KG1 (cell line): ENCODE measurements at regions not wholly inside any gene's neighbourhood (a gene's known extent, or its start where the extent isn't known, plus 50 kb on each side); places are given as distances from the start of the nearest gene placed in this dataset.
"Not testable (repeated sequence)": the region's sequence is repeated elsewhere in the genome, so short reads cannot be mapped to it uniquely, and the experiment has no call there.

ENCODE experiments used
- DNase-seq: peaks from one replicate; lab custom pipeline; 2025; lab: John Stamatoyannopoulos, UW

GRCh38 chr3:16708285-16708684, 103.1 kb upstream of the DAZL start:
- no peak for DNase-seq

DNA sequence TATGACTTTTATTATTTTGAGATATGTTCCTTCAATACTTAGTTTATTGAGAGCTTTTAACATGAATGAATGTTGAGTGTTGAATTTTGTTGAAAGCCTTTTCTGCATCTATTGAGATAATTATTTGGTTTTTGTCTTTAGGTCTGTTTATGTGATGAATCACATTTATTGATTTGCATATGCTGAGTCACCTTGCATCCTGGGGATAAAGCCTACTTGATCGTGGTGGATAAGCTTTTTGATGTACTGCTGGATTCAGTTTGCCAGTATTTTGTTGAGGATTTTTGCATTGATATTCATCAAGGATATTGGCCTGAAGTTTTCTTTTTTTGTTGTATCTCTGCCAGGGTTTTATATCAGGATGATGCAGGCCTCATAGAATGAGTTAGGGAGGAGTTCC, 106.5 kb upstream of the DAZL start:
- DNase-seq, result not testable (repeated sequence)

DNA sequence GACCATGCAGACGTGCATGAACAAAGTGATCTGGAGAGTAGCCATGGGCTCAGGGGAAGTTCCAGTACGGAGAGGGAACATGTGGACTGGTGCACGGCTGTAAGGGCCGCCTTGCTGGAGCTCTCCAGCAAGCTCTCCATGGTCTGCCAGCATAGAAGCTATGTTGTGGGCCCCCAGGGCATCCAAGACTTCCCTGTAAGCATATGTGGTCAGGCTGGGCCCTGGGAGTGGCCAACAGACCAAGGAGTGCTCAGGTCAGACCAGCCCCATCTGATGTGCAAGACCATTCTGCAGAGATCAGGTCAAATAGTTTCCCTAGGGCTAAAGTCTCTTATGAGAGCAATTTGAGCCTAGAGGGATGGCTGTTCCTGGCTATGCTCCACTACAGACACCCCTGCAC, 110.1 kb upstream of the DAZL start:
- DNase-seq, result no peak

DNA sequence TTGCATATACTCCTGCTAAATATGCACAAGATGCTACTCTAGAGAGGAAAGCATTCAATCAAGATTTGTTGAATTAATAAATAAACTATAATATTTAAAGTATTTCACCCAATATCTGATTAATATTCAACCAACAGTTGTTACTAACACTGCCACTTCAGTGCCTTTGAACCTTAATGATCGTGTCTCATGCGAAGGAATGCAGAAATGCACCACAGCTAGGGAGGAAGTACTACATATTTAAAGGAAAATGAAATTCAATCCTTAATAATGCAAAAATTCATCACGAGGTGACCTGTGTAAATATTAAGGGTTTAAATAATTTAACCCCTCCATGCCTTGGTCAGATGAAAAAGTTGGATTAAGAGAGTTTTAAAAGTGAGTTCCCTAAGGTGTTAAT, 114.2 kb upstream of the DAZL start:
- DNase-seq, result no peak

GRCh38 chr3:16720367-16720940, 115.2 kb upstream of the DAZL start:
- no peak for DNase-seq

- no peak for DNase-seq
Measured at GRCh38 chr3:16721494-16721893, 116.3 kb upstream of the DAZL start.

DNA sequence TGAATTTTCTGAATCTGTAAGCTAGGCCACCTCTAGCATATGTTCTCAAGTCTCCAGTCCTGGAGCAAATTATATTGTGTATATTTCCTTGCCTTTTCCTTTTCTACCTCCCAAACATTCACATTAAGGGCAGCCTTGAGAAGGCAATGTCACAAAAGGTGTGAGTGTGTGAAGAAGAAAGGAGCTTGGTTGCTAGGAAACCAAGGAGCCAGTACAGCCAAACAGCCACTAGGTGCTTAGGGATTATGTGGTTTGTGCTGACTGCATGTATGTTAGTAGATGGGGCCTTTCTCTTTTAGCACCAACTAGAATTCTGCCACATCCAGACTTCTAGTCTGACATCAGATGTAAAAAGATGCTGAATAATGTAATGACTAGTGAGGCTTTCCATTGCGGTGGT, 118.8 kb upstream of the DAZL start:
- DNase-seq, result no peak

- no peak for DNase-seq
Measured at GRCh38 chr3:16724487-16724886, 119.3 kb upstream of the DAZL start.

DNA sequence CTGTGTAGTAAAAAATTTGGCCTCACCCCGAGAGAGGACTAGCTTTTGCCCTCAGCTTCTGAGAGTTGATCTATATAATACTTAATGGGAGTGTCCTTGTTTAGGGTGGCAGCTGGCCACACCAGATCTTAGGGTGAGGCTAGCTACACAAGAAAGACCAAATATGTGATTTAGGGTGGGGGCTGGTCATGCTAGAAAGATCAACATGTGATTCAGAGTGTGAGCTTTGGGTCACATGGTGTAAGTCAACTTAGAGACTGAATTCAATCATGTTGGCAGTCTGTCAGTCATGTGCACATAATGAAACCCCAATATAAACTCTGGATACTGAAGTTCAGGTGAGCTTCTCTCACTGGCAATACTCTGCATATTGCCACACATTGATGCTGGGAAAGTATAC, 120.7 kb upstream of the DAZL start:
- no peak for DNase-seq

GRCh38 chr3:16728770-16729745, 123.8 kb upstream of the DAZL start:
- no peak for DNase-seq

- no peak for DNase-seq
Measured at GRCh38 chr3:16738451-16738850, 133.2 kb upstream of the DAZL start.

DNA sequence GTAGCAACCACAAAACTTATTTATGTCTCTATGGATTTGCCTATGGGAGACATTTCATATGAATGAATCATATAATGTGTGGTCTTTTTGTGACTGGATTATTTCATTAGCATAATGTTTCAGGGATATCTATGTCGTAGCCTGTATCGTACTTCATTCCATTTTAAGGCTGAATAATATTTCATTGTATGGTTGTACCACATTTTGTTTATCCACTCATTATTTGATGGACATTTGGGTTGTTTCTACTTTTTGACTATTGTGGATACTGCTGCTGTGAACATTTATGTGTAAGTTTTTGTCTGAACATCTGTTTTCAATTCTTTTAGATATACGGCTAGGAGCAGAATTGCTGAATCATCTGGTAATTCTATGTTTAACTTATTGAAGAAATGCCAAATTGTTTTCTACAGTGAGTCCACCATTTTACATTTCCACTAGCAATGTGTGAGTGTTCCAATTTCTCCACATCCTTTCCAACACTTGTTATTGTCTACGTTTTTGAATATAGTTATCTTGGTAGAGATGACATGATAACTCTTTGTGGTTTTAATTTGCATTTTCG, 134.4 kb upstream of the DAZL start:
- DNase-seq, result no peak

DNA sequence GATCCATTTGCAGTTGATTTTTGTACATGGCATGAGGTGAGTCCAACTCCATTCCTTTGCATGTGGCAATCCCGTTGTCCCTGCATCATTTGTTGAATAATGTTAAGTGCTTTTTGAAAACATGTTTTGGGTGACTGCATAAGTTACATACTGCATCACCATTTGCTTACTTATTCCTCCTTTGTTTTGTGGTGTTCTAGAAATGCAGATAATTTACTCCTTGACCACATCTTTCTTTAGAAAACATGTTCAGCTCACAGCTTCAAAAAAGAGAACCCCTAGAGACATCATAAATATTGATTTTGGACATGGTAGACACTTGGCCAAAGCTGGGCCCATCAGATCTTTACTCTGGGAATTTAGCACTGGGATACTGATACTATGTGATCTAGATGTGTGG, 135.3 kb upstream of the DAZL start:
- no peak for DNase-seq

- no peak for DNase-seq
Measured at GRCh38 chr3:16741103-16741758, 136.0 kb upstream of the DAZL start.

- no peak for DNase-seq
Measured at GRCh38 chr3:16741890-16742289, 136.7 kb upstream of the DAZL start.

- no peak for DNase-seq
Measured at GRCh38 chr3:16743276-16743675, 138.1 kb upstream of the DAZL start.

DNA sequence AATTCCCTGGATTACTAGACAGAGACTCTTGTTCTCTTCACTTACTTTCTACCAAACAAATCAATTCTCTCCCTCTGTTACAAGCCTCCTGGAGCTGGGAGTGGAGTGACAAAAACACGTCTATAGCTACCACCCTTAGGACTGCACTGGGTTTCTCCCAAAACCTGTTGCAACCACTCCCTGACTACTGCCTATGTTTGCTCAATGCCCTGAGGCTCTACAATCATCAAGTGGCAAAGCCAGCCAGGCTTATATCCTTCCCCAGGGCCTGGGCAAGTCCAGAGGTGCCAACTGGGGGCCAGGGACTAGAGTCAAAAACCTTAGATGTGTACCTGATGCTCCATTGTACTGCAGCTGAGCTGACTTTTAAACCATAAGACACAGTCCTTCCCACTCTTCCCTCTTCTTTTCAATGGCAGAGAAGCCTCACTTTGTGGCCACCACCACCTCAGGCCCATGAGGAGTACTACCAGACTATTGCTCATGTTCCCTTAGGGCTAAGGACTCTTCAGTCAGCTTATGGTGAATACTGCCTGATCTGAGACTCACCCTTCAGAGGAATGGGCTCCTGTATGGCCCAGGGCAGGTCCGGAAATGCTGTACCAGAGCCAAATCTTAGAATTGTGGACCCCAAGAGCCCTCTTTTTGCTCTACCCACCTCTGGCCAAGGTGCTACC, 125.4 kb upstream of the PLCL2 start:
- DNase-seq, result no peak

- no peak for DNase-seq
Measured at GRCh38 chr3:16761571-16761970, 123.2 kb upstream of the PLCL2 start.

DNA sequence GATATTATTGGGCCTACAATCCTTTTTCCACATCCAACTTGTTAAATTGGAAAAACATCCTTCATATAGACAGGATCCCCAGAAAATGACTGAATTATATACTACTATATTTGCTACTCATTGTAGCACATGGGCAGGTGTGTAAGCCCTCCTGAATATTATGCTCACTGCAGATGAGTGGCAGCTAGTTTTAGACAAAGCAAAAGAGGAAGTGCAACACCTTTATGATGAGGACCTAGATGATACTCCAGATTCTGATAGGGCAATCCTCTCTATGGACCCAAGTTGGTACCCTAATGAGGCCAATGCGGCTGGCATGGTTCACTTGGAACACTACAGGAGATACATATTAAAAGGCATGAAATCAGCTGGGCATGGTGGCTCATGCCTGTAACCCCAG, 119.1 kb upstream of the PLCL2 start:
- no peak for DNase-seq

DNA sequence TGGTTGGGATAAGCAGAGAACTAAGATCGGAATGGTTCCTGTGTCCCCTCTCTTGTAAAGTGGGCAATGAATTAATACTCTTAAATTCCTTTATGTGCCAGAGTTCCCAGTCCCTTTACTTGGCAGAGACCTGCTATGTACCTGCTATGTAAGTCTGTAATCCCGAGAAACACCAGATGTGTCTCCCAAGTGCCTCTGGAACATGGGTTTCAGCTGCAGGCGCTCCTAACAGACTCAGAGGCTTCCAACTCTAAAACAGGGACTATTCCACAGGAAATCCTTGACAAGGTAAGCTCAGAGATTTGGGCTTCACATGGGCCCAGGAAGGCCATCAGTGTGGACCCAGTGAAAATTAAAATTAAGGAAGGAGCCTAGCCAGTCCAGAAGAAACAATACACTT, 117.7 kb upstream of the PLCL2 start:
- no peak for DNase-seq

DNA sequence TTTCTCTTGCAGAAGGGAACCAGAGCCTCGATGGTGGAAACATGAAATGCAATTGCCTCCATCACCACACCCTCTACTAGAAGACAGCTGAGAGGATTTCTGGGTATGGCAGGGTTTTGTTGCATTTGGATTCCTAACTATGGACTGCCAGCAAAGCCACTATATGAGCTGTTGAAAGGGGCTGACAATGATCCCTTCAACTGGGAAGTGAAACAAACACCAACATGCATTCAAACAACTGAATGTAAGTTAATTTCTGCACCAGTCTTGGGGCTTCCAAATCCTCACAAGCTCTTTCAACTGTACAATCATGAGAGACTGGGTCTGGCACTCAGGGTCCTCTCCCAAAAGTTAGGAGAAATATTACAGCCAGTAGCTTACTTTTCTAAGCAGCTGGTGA, 116.7 kb upstream of the PLCL2 start:
- DNase-seq, result no peak

- DNase-seq, result no peak
Measured at GRCh38 chr3:16768956-16769355, 115.8 kb upstream of the PLCL2 start.
